ENCODE measurements at regions not wholly inside any gene's neighbourhood (a gene's known extent, or its start where the extent isn't known, plus 50 kb on each side); places are given as distances from the start of the nearest gene placed in this dataset.
A peak's percentile ranks its signal among the peaks of the same experiment; 100 is the strongest.

DNA sequence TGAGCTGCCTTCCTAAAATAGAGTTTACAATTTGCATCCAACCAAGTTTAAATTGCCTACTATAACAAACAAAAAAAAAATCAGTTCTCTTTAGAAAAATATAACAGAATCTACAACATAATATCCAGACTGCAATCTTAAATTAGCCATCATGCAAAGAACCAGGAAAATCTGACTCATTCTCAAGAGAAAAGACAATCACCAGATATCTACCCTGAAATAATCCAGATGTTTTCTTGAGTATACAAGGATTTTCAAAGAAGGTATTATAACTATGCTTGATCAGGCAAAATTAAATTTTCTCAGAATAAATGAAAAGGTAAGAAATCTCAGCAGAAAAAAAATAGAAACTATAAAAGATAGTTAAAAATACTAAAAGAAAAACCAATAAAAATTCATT is 115.6 kb downstream of the CCER1 start:
- Mint-ChIP-seq H3K27ac (no peak overlapping the region), H3K27me3 (ENCODE audit: low read depth, poor library complexity) (peaks cover 3% of the 10 kb centered on the region), H3K4me3 (no peak overlapping the region), H3K9me3 (no peaks in the 10 kb centered on the region), H3K4me1 (peaks cover 22% of the 10 kb centered on the region), H3K36me3 (ENCODE audit: low read depth) (no peaks in the 10 kb centered on the region)
- TF ChIP-seq, protein P1, sequence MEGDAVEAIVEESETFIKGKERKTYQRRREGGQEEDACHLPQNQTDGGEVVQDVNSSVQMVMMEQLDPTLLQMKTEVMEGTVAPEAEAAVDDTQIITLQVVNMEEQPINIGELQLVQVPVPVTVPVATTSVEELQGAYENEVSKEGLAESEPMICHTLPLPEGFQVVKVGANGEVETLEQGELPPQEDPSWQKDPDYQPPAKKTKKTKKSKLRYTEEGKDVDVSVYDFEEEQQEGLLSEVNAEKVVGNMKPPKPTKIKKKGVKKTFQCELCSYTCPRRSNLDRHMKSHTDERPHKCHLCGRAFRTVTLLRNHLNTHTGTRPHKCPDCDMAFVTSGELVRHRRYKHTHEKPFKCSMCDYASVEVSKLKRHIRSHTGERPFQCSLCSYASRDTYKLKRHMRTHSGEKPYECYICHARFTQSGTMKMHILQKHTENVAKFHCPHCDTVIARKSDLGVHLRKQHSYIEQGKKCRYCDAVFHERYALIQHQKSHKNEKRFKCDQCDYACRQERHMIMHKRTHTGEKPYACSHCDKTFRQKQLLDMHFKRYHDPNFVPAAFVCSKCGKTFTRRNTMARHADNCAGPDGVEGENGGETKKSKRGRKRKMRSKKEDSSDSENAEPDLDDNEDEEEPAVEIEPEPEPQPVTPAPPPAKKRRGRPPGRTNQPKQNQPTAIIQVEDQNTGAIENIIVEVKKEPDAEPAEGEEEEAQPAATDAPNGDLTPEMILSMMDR (IDR thresholded peaks at IDR 0.05), result no peak
- DNase-seq, result no peak

GRCh38 chr12:90836689-90837088 is 118.3 kb downstream of the CCER1 start:
- Mint-ChIP-seq H3K9me3 (no peaks in the 10 kb centered on the region), H3K4me1 (peaks cover 39% of the 10 kb centered on the region), H3K27me3 (ENCODE audit: low read depth, poor library complexity) (peaks cover 3% of the 10 kb centered on the region), H3K36me3 (ENCODE audit: low read depth) (no peaks in the 10 kb centered on the region), H3K27ac (no peak overlapping the region), H3K4me3 (no peak overlapping the region)
- TF ChIP-seq, protein P1 (IDR thresholded peaks at IDR 0.05), result no peak
- no peak for DNase-seq

DNA sequence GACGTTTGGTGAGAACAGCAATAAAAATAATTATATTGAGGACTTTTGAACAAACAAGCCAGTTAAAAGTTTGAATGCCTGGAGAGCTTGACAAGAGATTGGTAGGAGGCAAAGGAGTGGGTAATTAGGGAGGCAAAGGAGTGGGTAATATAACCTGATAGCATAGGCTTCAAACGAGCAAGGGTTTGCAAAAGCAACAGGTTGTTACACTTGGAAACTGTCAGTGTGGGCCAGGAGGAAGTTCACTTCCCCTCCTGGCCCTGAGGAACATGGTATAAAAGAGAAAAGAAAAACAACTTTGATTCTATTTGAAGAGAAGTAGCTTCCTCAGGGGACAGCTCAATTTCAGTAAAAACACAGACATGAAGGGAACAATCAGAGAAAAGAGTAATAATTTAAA is 121.7 kb downstream of the CCER1 start:
- no peak for DNase-seq

GRCh38 chr12:90832427-90832826 is 122.5 kb downstream of the CCER1 start:
- Mint-ChIP-seq H3K4me1 (peaks cover 39% of the 10 kb centered on the region), H3K27me3 (ENCODE audit: low read depth, poor library complexity) (no peaks in the 10 kb centered on the region), H3K9me3 (no peaks in the 10 kb centered on the region), H3K4me3 (peak overlapping the region; percentile 12), H3K36me3 (ENCODE audit: low read depth) (no peaks in the 10 kb centered on the region), H3K27ac (no peak overlapping the region)
- DNase-seq, result no peak
- TF ChIP-seq, protein P1 (IDR thresholded peaks at IDR 0.05), result no peak

More for the DNA sequence above, 121.7 kb downstream of the CCER1 start:
- TF ChIP-seq, protein P1 (IDR thresholded peaks at IDR 0.05), result no peak
- H3K36me3 Mint-ChIP-seq (ENCODE audit: low read depth), result no peaks in the 10 kb centered on the region
- H3K9me3 Mint-ChIP-seq, result no peaks in the 10 kb centered on the region
- H3K4me1 Mint-ChIP-seq, result peaks cover 39% of the 10 kb centered on the region
- H3K4me3 Mint-ChIP-seq, result no peak overlapping the region
- H3K27me3 Mint-ChIP-seq (ENCODE audit: low read depth, poor library complexity), result no peaks in the 10 kb centered on the region
- H3K27ac Mint-ChIP-seq, result no peak overlapping the region

GRCh38 chr12:90831712-90832111 is 123.3 kb downstream of the CCER1 start:
- DNase-seq, result no peak
- peak overlapping the region; percentile 21 for H3K27ac Mint-ChIP-seq
- H3K4me1 Mint-ChIP-seq, result peaks cover 39% of the 10 kb centered on the region
- TF ChIP-seq, protein P1 (IDR thresholded peaks at IDR 0.05), result no peak
- H3K9me3 Mint-ChIP-seq, result no peaks in the 10 kb centered on the region
- no peaks in the 10 kb centered on the region for H3K36me3 Mint-ChIP-seq (ENCODE audit: low read depth)
- peak overlapping the region; percentile 35 for H3K4me3 Mint-ChIP-seq
- H3K27me3 Mint-ChIP-seq (ENCODE audit: low read depth, poor library complexity), result no peaks in the 10 kb centered on the region

DNA sequence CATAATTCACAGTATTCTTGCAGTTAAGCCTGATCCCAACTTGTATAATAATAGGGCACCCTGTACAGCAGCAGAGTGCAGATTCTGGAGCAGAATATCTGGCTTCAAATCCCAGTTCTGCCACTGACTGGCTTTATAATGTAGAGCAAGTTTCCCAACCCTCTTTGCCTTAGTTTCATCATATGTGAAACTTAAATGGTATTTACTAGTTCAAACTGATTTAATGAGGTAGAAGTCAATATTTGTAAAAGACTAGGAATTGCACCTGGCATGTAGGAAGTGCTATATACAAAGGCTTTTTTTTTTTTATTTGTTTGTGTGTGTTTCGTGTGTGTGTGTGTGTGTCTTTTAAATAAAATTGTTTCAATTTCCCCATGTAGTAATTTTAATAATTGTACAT is 125.9 kb downstream of the CCER1 start:
- TF ChIP-seq, protein P1 (IDR thresholded peaks at IDR 0.05), result no peak
- no peaks in the 10 kb centered on the region for H3K36me3 Mint-ChIP-seq (ENCODE audit: low read depth)
- DNase-seq, result no peak
- no peaks in the 10 kb centered on the region for H3K9me3 Mint-ChIP-seq
- H3K27me3 Mint-ChIP-seq (ENCODE audit: low read depth, poor library complexity), result no peaks in the 10 kb centered on the region
- no peak overlapping the region for H3K27ac Mint-ChIP-seq
- H3K4me1 Mint-ChIP-seq, result peaks cover 26% of the 10 kb centered on the region
- H3K4me3 Mint-ChIP-seq, result no peak overlapping the region

All from nephron progenitor cell (in vitro differentiated cells).